Bronchial epithelial cell (primary cell): ENCODE measurements at regions not wholly inside any gene's neighbourhood (a gene's known extent, or its start where the extent isn't known, plus 50 kb on each side); places are given as distances from the start of the nearest gene placed in this dataset.

Experiments used
- DNase-seq: peaks from one replicate; pipeline ENCODE4 v3.0.0-alpha.2; 2010; ENCODE audit warnings: low read depth
- FAIRE-seq: peaks from 2 replicates; lab custom pipeline; 2011; peaks lifted over from hg19 to GRCh38; lab: Jason Lieb, UNC
- H3K27me3 ChIP-seq: 2 replicates; pipeline ENCODE4 v1.5.1; 2011; ENCODE audit warnings: low read length; ENCODE audit not compliant: control insufficient read depth, insufficient read depth
- H3K36me3 ChIP-seq: 2 replicates; pipeline ENCODE4 v1.5.1; 2011; ENCODE audit warnings: low read length; ENCODE audit not compliant: control insufficient read depth, insufficient read depth
- H3K4me3 ChIP-seq: 2 replicates; pipeline ENCODE4 v1.5.1; 2011; ENCODE audit warnings: mild to moderate bottlenecking, low read depth, low read length, control low read depth
- CTCF ChIP-seq: IDR thresholded peaks from 2 replicates; pipeline ENCODE4 v1.5.1; 2011; ENCODE audit warnings: mild to moderate bottlenecking, moderate library complexity, low read length, control low read depth, inconsistent platforms; ENCODE audit not compliant: insufficient read depth, severe bottlenecking

- Histone ChIP-seq H3K4me3 (no peak overlapping the region), H3K27me3 (no peaks in the 10 kb centered on the region), H3K36me3 (no peaks in the 10 kb centered on the region)
- FAIRE-seq (no peak), DNase-seq (no peak)
- no peak for TF ChIP-seq CTCF
Observed at GRCh38 chr9:113774963-113775362, 101.1 kb upstream of the ZNF618 start.

DNA sequence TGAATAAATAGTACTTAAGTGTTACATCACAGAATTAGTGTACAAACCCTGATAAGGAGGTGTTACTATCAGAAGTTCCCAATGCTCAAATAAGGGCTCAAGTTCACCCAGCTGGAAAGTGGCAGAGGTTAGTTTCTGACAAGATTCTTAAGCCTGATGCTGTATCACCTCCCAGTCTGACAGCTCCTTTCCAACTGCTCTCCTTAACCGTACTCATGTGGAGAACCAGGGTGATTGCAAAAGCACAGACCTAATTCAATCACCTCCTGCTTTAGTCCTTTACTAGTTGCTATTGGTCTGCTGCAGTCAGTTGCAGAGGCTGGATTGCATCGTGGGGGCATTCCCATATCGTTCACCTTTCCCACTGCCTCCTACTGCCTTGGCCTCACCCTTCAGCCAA, 100.4 kb upstream of the ZNF618 start:
- FAIRE-seq = peak; percentile 18
- no peak for DNase-seq
- no peak for TF ChIP-seq CTCF
- no peaks in the 10 kb centered on the region for H3K36me3 ChIP-seq
- no peaks in the 10 kb centered on the region for H3K27me3 ChIP-seq
- H3K4me3 ChIP-seq = no peak overlapping the region

- FAIRE-seq = no peak
- H3K36me3 ChIP-seq = no peaks in the 10 kb centered on the region
Observed at GRCh38 chr9:113776194-113776593, 99.9 kb upstream of the ZNF618 start.

GRCh38 chr9:113781381-113781780, 94.7 kb upstream of the ZNF618 start:
- Histone ChIP-seq H3K36me3 (no peaks in the 10 kb centered on the region), H3K27me3 (no peaks in the 10 kb centered on the region), H3K4me3 (no peak overlapping the region)
- no peak for FAIRE-seq
- DNase-seq = no peak
- no peak for TF ChIP-seq CTCF

More at GRCh38 chr9:113776194-113776593, 99.9 kb upstream of the ZNF618 start:
- H3K4me3 ChIP-seq = no peak overlapping the region
- H3K27me3 ChIP-seq = no peaks in the 10 kb centered on the region
- DNase-seq = no peak
- TF ChIP-seq CTCF = no peak

DNA sequence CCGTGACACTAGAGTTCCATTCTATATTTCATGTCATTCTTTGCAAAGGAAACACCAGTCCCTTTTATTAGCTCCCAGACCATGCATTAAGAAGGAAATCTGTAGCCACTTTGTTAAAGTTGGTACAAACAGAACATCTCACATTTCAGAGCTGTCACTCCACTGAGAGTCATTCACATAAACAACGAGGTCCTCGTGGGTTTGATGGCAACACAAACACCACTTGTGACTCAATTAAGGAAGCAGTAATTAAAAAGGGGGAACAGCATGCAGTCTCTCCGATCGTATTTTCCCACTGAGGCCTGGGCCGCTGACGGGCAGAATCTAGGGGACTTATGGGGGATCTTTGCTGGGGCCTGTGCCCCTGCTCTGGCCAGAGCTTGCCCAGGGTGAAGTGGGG, 94.2 kb upstream of the ZNF618 start:
- Histone ChIP-seq H3K4me3 (no peak overlapping the region), H3K27me3 (no peaks in the 10 kb centered on the region), H3K36me3 (no peaks in the 10 kb centered on the region)
- DNase-seq (no peak), FAIRE-seq (no peak)
- TF ChIP-seq CTCF = no peak

DNA sequence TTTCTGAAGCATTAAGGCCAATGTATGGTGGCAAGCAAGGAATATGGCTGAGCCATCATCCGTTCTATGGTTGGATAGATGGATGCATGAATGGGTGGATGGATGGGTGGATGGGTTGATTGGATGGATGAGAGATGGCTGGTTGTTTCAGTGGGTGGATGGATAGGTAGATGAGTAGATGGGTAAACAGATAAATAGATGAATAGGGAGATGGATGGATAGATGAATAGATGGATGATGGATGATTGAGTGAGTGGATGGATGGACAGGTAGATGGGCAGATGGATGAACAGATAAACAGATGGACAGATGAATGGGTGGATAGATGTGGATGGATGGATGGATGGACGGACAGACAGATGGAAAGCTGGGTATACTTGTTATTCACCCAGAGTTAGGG, 92.6 kb upstream of the ZNF618 start:
- no peak for DNase-seq
- no peaks in the 10 kb centered on the region for H3K36me3 ChIP-seq
- FAIRE-seq = no peak
- no peaks in the 10 kb centered on the region for H3K27me3 ChIP-seq
- no peak for TF ChIP-seq CTCF
- no peak overlapping the region for H3K4me3 ChIP-seq
